Epithelial cell of esophagus (primary cell): ENCODE measurements at regions not wholly inside any gene's neighbourhood (a gene's known extent, or its start where the extent isn't known, plus 50 kb on each side); places are given as distances from the start of the nearest gene placed in this dataset.

Source experiments
- DNase-seq: peaks from one replicate; pipeline ENCODE4 v3.0.0; 2010; ENCODE audit warnings: low read depth
- H3K4me3 ChIP-seq: 2 replicates; pipeline ENCODE4 v1.5.1; 2011; ENCODE audit warnings: mild to moderate bottlenecking, low read length, control low read depth
- CTCF ChIP-seq: IDR thresholded peaks from 2 replicates; pipeline ENCODE4 v1.5.1; 2011; ENCODE audit warnings: low read depth, mild to moderate bottlenecking, low read length, control low read depth, inconsistent platforms; ENCODE audit not compliant: insufficient read depth; ENCODE audit errors: missing control alignments

- no peak for TF ChIP-seq CTCF
- no peak for DNase-seq
- no peak overlapping the region for H3K4me3 ChIP-seq
Observed at GRCh38 chr5:4561403-4561802, 578.7 kb upstream of the ADAMTS16 start.

GRCh38 chr5:4563400-4563799 is 576.7 kb upstream of the ADAMTS16 start:
- H3K4me3 ChIP-seq = no peak overlapping the region
- peak; percentile 82 for TF ChIP-seq CTCF
- DNase-seq = peak; percentile 70

- H3K4me3 ChIP-seq = no peak overlapping the region
- DNase-seq = peak; percentile 53
- TF ChIP-seq CTCF = no peak
Observed at GRCh38 chr5:4570047-4570995, 569.8 kb upstream of the ADAMTS16 start.

GRCh38 chr5:4571248-4571948 is 568.7 kb upstream of the ADAMTS16 start:
- H3K4me3 ChIP-seq = no peak overlapping the region
- TF ChIP-seq CTCF = no peak
- peak; percentile 43 for DNase-seq

GRCh38 chr5:4572311-4573100 is 567.6 kb upstream of the ADAMTS16 start:
- DNase-seq = peak; percentile 44
- no peak overlapping the region for H3K4me3 ChIP-seq
- no peak for TF ChIP-seq CTCF

- TF ChIP-seq CTCF = no peak
- no peak overlapping the region for H3K4me3 ChIP-seq
- no peak for DNase-seq
Observed at GRCh38 chr5:4575608-4576007, 564.5 kb upstream of the ADAMTS16 start.
